Uterus (tissue), 3 donors: ENCODE measurements at regions not wholly inside any gene's neighbourhood (a gene's known extent, or its start where the extent isn't known, plus 50 kb on each side); places are given as distances from the start of the nearest gene placed in this dataset.

ENCODE experiments used
- DNase-seq, 2 donors: peaks; one replicate each; pipeline ENCODE4 v3.0.0-alpha.2; 2019 to 2020
- H3K27ac ChIP-seq, 2 donors: fragments of 200-600 bp; sonication (generic); 1 replicate in 1 of 2; 2 replicates in 1 of 2; pipeline ENCODE4 v1.5.1; 2016 to 2018
- H3K27me3 ChIP-seq, 2 donors: fragments of 200-600 bp; sonication (generic); one replicate each; pipeline ENCODE4 v1.5.1; 2018 to 2019; ENCODE audit warnings: control low read depth in 1 of 2
- H3K36me3 ChIP-seq, 2 donors: fragments of 200-600 bp; sonication (generic); one replicate each; pipeline ENCODE4 v1.5.1; 2019; ENCODE audit warnings: control low read depth in 1 of 2
- H3K4me1 ChIP-seq, 2 donors: fragments of 200-600 bp; sonication (generic); one replicate each; pipeline ENCODE4 v1.5.1; 2018 to 2019; ENCODE audit warnings: control low read depth in 1 of 2
- H3K4me3 ChIP-seq, 2 donors: fragments of 200-600 bp; sonication (generic); 1 replicate in 1 of 2; 2 replicates in 1 of 2; pipeline ENCODE4 v1.5.1; 2018 to 2019; ENCODE audit warnings: mild to moderate bottlenecking in 1 of 2
- H3K9me3 ChIP-seq, 2 donors: fragments of 200-600 bp; sonication (generic); one replicate each; pipeline ENCODE4 v1.5.1; 2019; ENCODE audit warnings: control low read depth in 1 of 2
- CTCF ChIP-seq, 4 experiments: fragments of 200-600 bp in 2 of 4; fragments of 450-650 bp in 2 of 4; sonication (generic) in 2 of 4; IDR thresholded peaks; one replicate each; pipeline ENCODE4 v1.5.1; 2016 to 2019; ENCODE audit warnings: antibody characterized with exemption in 4 of 4, mild to moderate bottlenecking in 2 of 4, moderate library complexity in 1 of 4
- POLR2A ChIP-seq, 2 donors: fragments of 450-650 bp; IDR thresholded peaks; one replicate each; pipeline ENCODE4 v1.6.1; 2016; ENCODE audit warnings: antibody characterized with exemption in 2 of 2, mild to moderate bottlenecking in 1 of 2, moderate library complexity in 1 of 2
- intact Hi-C: fragments of 100-400 bp; cut with DNase I; formaldehyde crosslinking; loops from one replicate; pipeline ENCODE4 v1.15.1; 2023; ENCODE audit warnings: low total_unique reads
- donor health status: DM: yes; HTN: yes; CAD: no.

- H3K9me3 ChIP-seq = no peaks in the 10 kb centered on the region
- no peaks in the 10 kb centered on the region for H3K27me3 ChIP-seq
- no peaks in the 10 kb centered on the region for H3K4me1 ChIP-seq
- no peak overlapping the region for H3K4me3 ChIP-seq
- no peak overlapping the region for H3K27ac ChIP-seq
- H3K36me3 ChIP-seq = no peaks in the 10 kb centered on the region
- no peak for DNase-seq
- intact Hi-C loops = no loop called here
- no peak for TF ChIP-seq CTCF (IDR thresholded peaks at IDR 0.05)
- TF ChIP-seq POLR2A (IDR thresholded peaks at IDR 0.05) = no peak
These were observed 113.6 kb downstream of the RASGEF1B start for GRCh38 chr4:81358154-81358553.

GRCh38 chr4:81356621-81357020 is 115.1 kb downstream of the RASGEF1B start:
- intact Hi-C loops = no loop called here
- H3K9me3 ChIP-seq = no peaks in the 10 kb centered on the region
- H3K27ac ChIP-seq = no peak overlapping the region
- H3K4me3 ChIP-seq = no peak overlapping the region
- TF ChIP-seq CTCF (IDR thresholded peaks at IDR 0.05) (no peak), POLR2A (IDR thresholded peaks at IDR 0.05) (no peak)
- DNase-seq = no peak
- no peaks in the 10 kb centered on the region for H3K4me1 ChIP-seq
- no peaks in the 10 kb centered on the region for H3K27me3 ChIP-seq
- H3K36me3 ChIP-seq = no peaks in the 10 kb centered on the region

GRCh38 chr4:81355136-81355535 is 116.6 kb downstream of the RASGEF1B start:
- Histone ChIP-seq H3K36me3 (no peaks in the 10 kb centered on the region), H3K4me3 (no peak overlapping the region), H3K9me3 (no peaks in the 10 kb centered on the region), H3K27me3 (no peaks in the 10 kb centered on the region), H3K4me1 (no peaks in the 10 kb centered on the region), H3K27ac (no peak overlapping the region)
- TF ChIP-seq POLR2A (IDR thresholded peaks at IDR 0.05) = no peak
- intact Hi-C loops = no loop called here
- no peak for DNase-seq

GRCh38 chr4:81353861-81354260 is 117.8 kb downstream of the RASGEF1B start:
- no peaks in the 10 kb centered on the region for H3K36me3 ChIP-seq
- no peak overlapping the region for H3K27ac ChIP-seq
- no peak overlapping the region for H3K4me3 ChIP-seq
- H3K27me3 ChIP-seq = no peaks in the 10 kb centered on the region
- intact Hi-C loops = no loop called here
- TF ChIP-seq POLR2A (IDR thresholded peaks at IDR 0.05) (no peak), CTCF (IDR thresholded peaks at IDR 0.05) (no peak)
- no peaks in the 10 kb centered on the region for H3K4me1 ChIP-seq
- no peaks in the 10 kb centered on the region for H3K9me3 ChIP-seq
- DNase-seq = no peak

- H3K4me1 ChIP-seq = no peaks in the 10 kb centered on the region
- H3K36me3 ChIP-seq = no peaks in the 10 kb centered on the region
- no peak overlapping the region for H3K27ac ChIP-seq
- intact Hi-C loops = no loop called here
- no peaks in the 10 kb centered on the region for H3K27me3 ChIP-seq
- no peaks in the 10 kb centered on the region for H3K9me3 ChIP-seq
- no peak for DNase-seq
- TF ChIP-seq POLR2A (IDR thresholded peaks at IDR 0.05) (no peak), CTCF (IDR thresholded peaks at IDR 0.05) (no peak)
- H3K4me3 ChIP-seq = no peak overlapping the region
These were observed 119.3 kb downstream of the RASGEF1B start for GRCh38 chr4:81352446-81352835.
